Upper lobe of right lung (tissue), 1 donor: ENCODE measurements at regions not wholly inside any gene's neighbourhood (a gene's known extent, or its start where the extent isn't known, plus 50 kb on each side); places are given as distances from the start of the nearest gene placed in this dataset.

Experiments
- ATAC-seq: fragments of 200-7000 bp; cut with Tn5 transposase; one replicate; pipeline ENCODE4 v1.9.1; 2020; ENCODE audit warnings: mild to moderate bottlenecking, moderate library complexity
- DNase-seq: peaks from one replicate; pipeline ENCODE4 v3.0.0-alpha.2; 2020
- H3K27ac ChIP-seq: fragments of 200-600 bp; one replicate; pipeline ENCODE4 v1.8.0; 2022
- H3K27me3 ChIP-seq: fragments of 200-600 bp; one replicate; pipeline ENCODE4 v1.8.0; 2022; ENCODE audit warnings: mild to moderate bottlenecking
- H3K36me3 ChIP-seq: fragments of 200-600 bp; one replicate; pipeline ENCODE4 v1.8.0; 2022
- H3K4me1 ChIP-seq: fragments of 200-600 bp; one replicate; pipeline ENCODE4 v1.8.0; 2022
- H3K4me3 ChIP-seq: fragments of 200-600 bp; one replicate; pipeline ENCODE4 v1.8.0; 2022; ENCODE audit warnings: mild to moderate bottlenecking
- H3K9me3 ChIP-seq: fragments of 200-600 bp; one replicate; pipeline ENCODE4 v1.8.0; 2022
- CTCF ChIP-seq: fragments of 200-600 bp; IDR thresholded peaks from one replicate; pipeline ENCODE4 v1.8.0; 2022; ENCODE audit warnings: antibody characterized with exemption
- intact Hi-C: fragments of 100-400 bp; cut with DNase I; formaldehyde crosslinking; loops from one replicate; pipeline ENCODE4 v1.11.0; 2022
- donor health status: DM: no; HTN: yes; CAD: no; lungs with severe emphysema.

GRCh38 chr9:1490341-1491232 is 440.4 kb downstream of the DMRT2 start:
- Histone ChIP-seq H3K27ac (no peak overlapping the region), H3K4me3 (no peak overlapping the region), H3K27me3 (no peaks in the 10 kb centered on the region), H3K4me1 (no peaks in the 10 kb centered on the region), H3K36me3 (no peaks in the 10 kb centered on the region), H3K9me3 (no peaks in the 10 kb centered on the region)
- intact Hi-C loops: no loop called here
- ATAC-seq: no peak
- DNase-seq: no peak
- no peak for TF ChIP-seq CTCF

- Histone ChIP-seq H3K4me1 (no peaks in the 10 kb centered on the region), H3K9me3 (no peaks in the 10 kb centered on the region), H3K4me3 (no peak overlapping the region), H3K36me3 (no peaks in the 10 kb centered on the region), H3K27me3 (no peaks in the 10 kb centered on the region), H3K27ac (no peak overlapping the region)
- no peak for TF ChIP-seq CTCF
- no peak for DNase-seq
- intact Hi-C loops: no loop called here
- ATAC-seq: no peak
These were observed 442.0 kb downstream of the DMRT2 start for GRCh38 chr9:1492156-1492555.

GRCh38 chr9:1495282-1496030 is 445.3 kb downstream of the DMRT2 start:
- intact Hi-C loops: no loop called here
- DNase-seq (no peak), ATAC-seq (no peak)
- no peak overlapping the region for H3K4me3 ChIP-seq
- no peaks in the 10 kb centered on the region for H3K9me3 ChIP-seq
- TF ChIP-seq CTCF: no peak
- H3K4me1 ChIP-seq: no peaks in the 10 kb centered on the region
- H3K27me3 ChIP-seq: no peaks in the 10 kb centered on the region
- no peaks in the 10 kb centered on the region for H3K36me3 ChIP-seq
- H3K27ac ChIP-seq: no peak overlapping the region

GRCh38 chr9:1505489-1505888 is 455.3 kb downstream of the DMRT2 start:
- no peaks in the 10 kb centered on the region for H3K36me3 ChIP-seq
- ATAC-seq (no peak), DNase-seq (no peak)
- no peak overlapping the region for H3K4me3 ChIP-seq
- no peaks in the 10 kb centered on the region for H3K27me3 ChIP-seq
- no peaks in the 10 kb centered on the region for H3K4me1 ChIP-seq
- no peak overlapping the region for H3K27ac ChIP-seq
- intact Hi-C loops: no loop called here
- no peak for TF ChIP-seq CTCF
- H3K9me3 ChIP-seq: no peaks in the 10 kb centered on the region

DNA sequence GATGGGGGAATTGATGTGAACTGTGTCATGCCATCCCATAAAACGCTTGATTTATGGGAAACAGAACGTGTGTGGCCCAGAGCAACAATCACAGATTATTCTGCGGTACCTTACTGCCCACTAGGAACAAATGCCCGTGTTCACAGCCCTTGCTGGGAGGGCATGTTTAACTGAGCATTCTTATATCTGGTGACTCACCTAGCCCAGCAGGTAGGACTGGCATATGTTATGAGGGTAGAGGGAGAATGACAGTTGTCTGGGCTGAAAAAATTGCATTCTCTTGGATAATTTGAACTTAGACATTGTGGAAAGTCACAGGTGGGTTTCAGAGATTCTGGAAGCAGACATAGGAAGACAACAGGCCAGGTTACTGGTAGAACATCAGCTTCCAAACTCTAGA is 460.6 kb downstream of the DMRT2 start:
- ATAC-seq (no peak), DNase-seq (no peak)
- no peak for TF ChIP-seq CTCF
- Histone ChIP-seq H3K27me3 (no peaks in the 10 kb centered on the region), H3K9me3 (no peaks in the 10 kb centered on the region), H3K4me1 (no peaks in the 10 kb centered on the region), H3K36me3 (no peaks in the 10 kb centered on the region), H3K27ac (no peak overlapping the region), H3K4me3 (no peak overlapping the region)
- intact Hi-C loops: no loop called here
